B cell (primary cell): ENCODE measurements at regions not wholly inside any gene's neighbourhood (a gene's known extent, or its start where the extent isn't known, plus 50 kb on each side); places are given as distances from the start of the nearest gene placed in this dataset.

Experiments used
- ATAC-seq: fragments of 200-7000 bp; cut with Tn5 transposase; one replicate; pipeline ENCODE4 v1.10.0; 2021; ENCODE audit warnings: low read depth, mild to moderate bottlenecking, moderate number of reproducible peaks, moderate library complexity
- CTCF ChIA-PET: fragments of 350-600 bp; sonication (Branson Sonifier 250); formaldehyde crosslinking; loops from one replicate; lab custom pipeline; 2021; ENCODE audit warnings: antibody characterized with exemption, inconsistent platforms; lab: Charles Lee
- POLR2A ChIA-PET: fragments of 350-600 bp; sonication (Branson Sonifier 250); formaldehyde crosslinking; loops from one replicate; lab custom pipeline; 2021; ENCODE audit warnings: antibody characterized with exemption; lab: Charles Lee
- DNase-seq: peaks from one replicate; pipeline ENCODE4 v3.0.0; 2013
- H2AFZ ChIP-seq: 2 replicates; pipeline ENCODE4 v1.6.1; 2012; ENCODE audit warnings: mild to moderate bottlenecking, low read depth, low read length; ENCODE audit not compliant: insufficient read depth, poor library complexity, severe bottlenecking
- H3K27ac ChIP-seq, 2 donors: 1 replicate in 1 of 2; 2 replicates in 1 of 2; pipeline ENCODE4 v1.5.1; 2012 to 2013; ENCODE audit warnings: low read length in 2 of 2, mild to moderate bottlenecking in 2 of 2, moderate library complexity in 1 of 2
- H3K27me3 ChIP-seq, 4 experiments: fragments of 200-600 bp in 1 of 4; sonication (generic) in 1 of 4; replicated peaks in 1 of 4; 1 replicate in 2 of 4; 2 replicates in 2 of 4; pipeline versions ENCODE4 v1.6.1 to v1.7.0; 2013 to 2016; ENCODE audit warnings: low read length in 3 of 4, mild to moderate bottlenecking in 2 of 4, mixed read lengths in 1 of 4, moderate library complexity in 1 of 4; ENCODE audit not compliant: insufficient read depth in 4 of 4, control insufficient read depth in 3 of 4; ENCODE audit errors: control extremely low read depth in 1 of 4
- H3K36me3 ChIP-seq, 2 experiments: replicated peaks in 1 of 2; 1 replicate in 1 of 2; 2 replicates in 1 of 2; pipeline versions ENCODE4 v1.6.1 to v1.7.1; 2013; ENCODE audit warnings: low read length in 1 of 2; ENCODE audit not compliant: insufficient read depth in 2 of 2, control insufficient read depth in 1 of 2; ENCODE audit errors: control extremely low read depth in 1 of 2, extremely low read depth in 1 of 2
- H3K4me1 ChIP-seq, 2 donors: fragments of 200-600 bp in 1 of 2; sonication (generic) in 1 of 2; 1 replicate in 1 of 2; 2 replicates in 1 of 2; pipeline versions ENCODE4 v1.5.1 to v1.6.1; 2013 to 2017; ENCODE audit warnings: low read length in 2 of 2; ENCODE audit not compliant: control insufficient read depth in 2 of 2, insufficient read depth in 2 of 2
- H3K4me2 ChIP-seq: replicated peaks from 2 replicates; pipeline ENCODE3; 2012; ENCODE audit warnings: mild to moderate bottlenecking, low read depth, low read length; ENCODE audit not compliant: poor library complexity, severe bottlenecking
- H3K4me3 ChIP-seq, 5 experiments: fragments of 200-600 bp in 1 of 5; sonication (generic) in 1 of 5; 1 replicate in 3 of 5; 2 replicates in 2 of 5; pipeline versions ENCODE4 v1.5.1 to v1.7.0; 2011 to 2016; ENCODE audit warnings: low read length in 4 of 5, mild to moderate bottlenecking in 4 of 5, low read depth in 2 of 5, control low read depth in 1 of 5, moderate library complexity in 1 of 5; ENCODE audit not compliant: insufficient read depth in 1 of 5; ENCODE audit errors: control extremely low read depth in 1 of 5, extremely low read depth in 1 of 5
- H3K79me2 ChIP-seq: fragments of 200-600 bp; sonication (generic); one replicate; pipeline ENCODE4 v1.6.0; 2016; ENCODE audit warnings: low read length; ENCODE audit not compliant: control insufficient read depth, insufficient read depth
- H3K9ac ChIP-seq: fragments of 200-600 bp; sonication (generic); 2 replicates; pipeline ENCODE4 v1.6.1; 2017; ENCODE audit warnings: mild to moderate bottlenecking, low read length, moderate library complexity
- H3K9me3 ChIP-seq, 3 donors: one replicate each; pipeline versions ENCODE4 v1.6.1 to v1.7.1; 2013; ENCODE audit warnings: low read length in 2 of 3; ENCODE audit not compliant: control insufficient read depth in 2 of 3, insufficient read depth in 1 of 3; ENCODE audit errors: control extremely low read depth in 1 of 3
- H4K20me1 ChIP-seq: 2 replicates; pipeline ENCODE4 v1.6.0; 2012; ENCODE audit warnings: mild to moderate bottlenecking, low read length; ENCODE audit not compliant: insufficient read depth, control insufficient read depth, poor library complexity, severe bottlenecking
- H3K27ac Mint-ChIP-seq: one replicate; pipeline ENCODE4 v1.8.0; 2021; ENCODE audit warnings: mixed read lengths
- H3K27me3 Mint-ChIP-seq: one replicate; pipeline ENCODE4 v1.8.0; 2021; ENCODE audit warnings: mixed read lengths
- H3K4me1 Mint-ChIP-seq: one replicate; pipeline ENCODE4 v1.8.0; 2021; ENCODE audit warnings: mixed read lengths
- H3K4me3 Mint-ChIP-seq: one replicate; pipeline ENCODE4 v1.8.0; 2021; ENCODE audit warnings: mixed read lengths
- H3K9me3 Mint-ChIP-seq: one replicate; pipeline ENCODE4 v1.8.0; 2022; ENCODE audit warnings: mixed read lengths; ENCODE audit not compliant: insufficient read depth
- CTCF ChIP-seq: fragments of 200-600 bp; IDR thresholded peaks from one replicate; pipeline ENCODE4 v1.8.0; 2022; ENCODE audit warnings: antibody characterized with exemption, mild to moderate bottlenecking
- EZH2 ChIP-seq: IDR thresholded peaks from 2 replicates; pipeline ENCODE4 v1.6.1; 2012; ENCODE audit warnings: borderline replicate concordance, low read depth, mild to moderate bottlenecking, moderate library complexity, low read length; ENCODE audit not compliant: insufficient read depth, poor library complexity, severe bottlenecking
- WGBS: methylation state at CpG from one replicate; pipeline ENCODE4 v1.1.5; 2013; ENCODE audit warnings: missing lambda C conversion rate; ENCODE audit not compliant: insufficient coverage; 5-methylcytosine and 5-hydroxymethylcytosine counted together
- intact Hi-C: fragments of 100-400 bp; cut with micrococcal nuclease; formaldehyde crosslinking; loops from one replicate; pipeline ENCODE4 v1.10.0; 2022

DNA sequence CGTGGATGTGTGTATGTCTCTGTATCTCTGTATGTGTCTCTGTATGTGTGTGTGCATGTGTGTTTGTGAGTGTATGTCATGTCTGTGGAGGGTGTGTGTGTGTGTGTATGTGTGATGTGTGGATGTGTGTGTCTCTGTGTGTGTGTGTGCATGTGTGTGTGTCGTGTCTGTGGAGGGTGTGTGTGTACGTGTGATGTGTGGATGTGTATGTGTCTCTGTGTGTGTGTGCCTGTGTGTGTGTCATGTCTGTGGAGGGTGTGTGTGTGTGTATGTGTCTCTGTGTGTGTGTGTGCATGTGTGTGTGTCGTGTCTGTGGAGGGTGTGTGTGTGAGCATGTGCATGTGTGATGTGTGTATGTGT lies 51.6 kb upstream of the ADRA2C start:
- Histone ChIP-seq H3K9me3 (peaks cover 0 to 12% (median 0%) of the 10 kb centered on the region in 3 donors), H3K36me3 (no peaks in the 10 kb centered on the region), H4K20me1 (no peaks in the 10 kb centered on the region), H3K4me3 (no peak overlapping the region), H3K79me2 (no peaks in the 10 kb centered on the region), H3K9ac (no peak overlapping the region), H3K4me2 (no peak overlapping the region), H3K4me1 (no peaks in the 10 kb centered on the region), H3K27ac (no peak overlapping the region), H3K27me3 (no peaks in the 10 kb centered on the region), H2AFZ (no peak overlapping the region)
- TF ChIP-seq EZH2: no peak
- TF ChIP-seq CTCF: no peak
- Mint-ChIP-seq H3K4me3 (no peak overlapping the region), H3K9me3 (peaks cover 3% of the 10 kb centered on the region), H3K27ac (no peak overlapping the region), H3K4me1 (no peaks in the 10 kb centered on the region), H3K27me3 (peaks cover 17% of the 10 kb centered on the region)
- WGBS: 72% methylated on average over 4 of the region's 4 CpGs
- POLR2A ChIA-PET: no interaction called here
- no peak for ATAC-seq
- CTCF ChIA-PET: no interaction called here
- no peak for DNase-seq
- intact Hi-C loops: no loop called here

GRCh38 chr4:3713817-3714641 lies 52.2 kb upstream of the ADRA2C start:
- Histone ChIP-seq H3K27me3 (no peaks in the 10 kb centered on the region), H3K79me2 (no peaks in the 10 kb centered on the region), H3K9ac (no peak overlapping the region), H2AFZ (no peak overlapping the region), H3K4me1 (no peaks in the 10 kb centered on the region), H3K4me2 (no peak overlapping the region), H4K20me1 (no peaks in the 10 kb centered on the region), H3K27ac (no peak overlapping the region), H3K4me3 (no peak overlapping the region), H3K9me3 (peaks cover 0 to 12% (median 0%) of the 10 kb centered on the region in 3 donors), H3K36me3 (no peaks in the 10 kb centered on the region)
- intact Hi-C loops: no loop called here
- TF ChIP-seq CTCF: no peak
- no peak for DNase-seq
- Mint-ChIP-seq H3K27me3 (peaks cover 12% of the 10 kb centered on the region), H3K9me3 (peaks cover 3% of the 10 kb centered on the region), H3K27ac (no peak overlapping the region), H3K4me1 (no peaks in the 10 kb centered on the region), H3K4me3 (no peak overlapping the region)
- CTCF ChIA-PET: no interaction called here
- no peak for ATAC-seq
- WGBS: 94% methylated on average over 13 of the region's 13 CpGs
- POLR2A ChIA-PET: no interaction called here
